Activated naive CD8-positive, alpha-beta T cell treated with anti-CD3 and anti-CD28 coated beads, Interleukin-2, amount 50 U/mL, for 24 hours (primary cell): ENCODE measurements at regions not wholly inside any gene's neighbourhood (a gene's known extent, or its start where the extent isn't known, plus 50 kb on each side); places are given as distances from the start of the nearest gene placed in this dataset.

Experiments
- ATAC-seq: fragments of 150-1000 bp; cut with Tn5 transposase; one replicate; pipeline ENCODE4 v1.10.0; 2021
- DNase-seq: peaks from one replicate; pipeline ENCODE4 v3.0.0; 2021
- H3K27ac Mint-ChIP-seq: one replicate; pipeline ENCODE4 v1.8.0; 2021; ENCODE audit warnings: mild to moderate bottlenecking, mixed read lengths
- H3K27me3 Mint-ChIP-seq: one replicate; pipeline ENCODE4 v1.8.0; 2021; ENCODE audit warnings: mixed read lengths
- H3K36me3 Mint-ChIP-seq: one replicate; pipeline ENCODE4 v1.8.0; 2021; ENCODE audit warnings: low read depth, mixed read lengths
- H3K4me1 Mint-ChIP-seq: one replicate; pipeline ENCODE4 v1.8.0; 2021; ENCODE audit warnings: mixed read lengths
- H3K4me3 Mint-ChIP-seq: one replicate; pipeline ENCODE4 v1.8.0; 2021; ENCODE audit warnings: mild to moderate bottlenecking, moderate library complexity, mixed read lengths
- H3K9me3 Mint-ChIP-seq: one replicate; pipeline ENCODE4 v1.8.0; 2021; ENCODE audit warnings: mixed read lengths

GRCh38 chr22:48843640-48844039 lies 984.0 kb downstream of the BRD1 start:
- Mint-ChIP-seq H3K27me3 (peaks cover 11% of the 10 kb centered on the region), H3K9me3 (no peaks in the 10 kb centered on the region), H3K36me3 (no peaks in the 10 kb centered on the region), H3K4me3 (no peak overlapping the region), H3K4me1 (no peaks in the 10 kb centered on the region), H3K27ac (no peak overlapping the region)
- ATAC-seq, result no peak
- DNase-seq, result no peak

GRCh38 chr22:48842976-48843375 lies 984.7 kb downstream of the BRD1 start:
- H3K36me3 Mint-ChIP-seq, result no peaks in the 10 kb centered on the region
- DNase-seq (no peak), ATAC-seq (no peak)
- no peak overlapping the region for H3K4me3 Mint-ChIP-seq
- H3K9me3 Mint-ChIP-seq, result no peaks in the 10 kb centered on the region
- no peak overlapping the region for H3K27ac Mint-ChIP-seq
- H3K27me3 Mint-ChIP-seq, result peaks cover 6% of the 10 kb centered on the region
- no peaks in the 10 kb centered on the region for H3K4me1 Mint-ChIP-seq

- Mint-ChIP-seq H3K9me3 (peaks cover 4% of the 10 kb centered on the region), H3K27me3 (peaks cover 5% of the 10 kb centered on the region), H3K36me3 (no peaks in the 10 kb centered on the region), H3K4me1 (no peaks in the 10 kb centered on the region), H3K4me3 (no peak overlapping the region), H3K27ac (no peak overlapping the region)
- ATAC-seq (no peak), DNase-seq (no peak)
Measured at GRCh38 chr22:48842583-48842945, 985.1 kb downstream of the BRD1 start.

- Mint-ChIP-seq H3K27me3 (peaks cover 5% of the 10 kb centered on the region), H3K4me1 (no peaks in the 10 kb centered on the region), H3K9me3 (peaks cover 9% of the 10 kb centered on the region), H3K4me3 (no peak overlapping the region), H3K36me3 (no peaks in the 10 kb centered on the region), H3K27ac (no peak overlapping the region)
- ATAC-seq (no peak), DNase-seq (no peak)
Measured at GRCh38 chr22:48841881-48842582, 985.6 kb downstream of the BRD1 start.

GRCh38 chr22:48840112-48840949 lies 987.3 kb downstream of the BRD1 start:
- Mint-ChIP-seq H3K4me1 (no peaks in the 10 kb centered on the region), H3K9me3 (peaks cover 10% of the 10 kb centered on the region), H3K27me3 (no peaks in the 10 kb centered on the region), H3K27ac (no peak overlapping the region), H3K4me3 (no peak overlapping the region), H3K36me3 (no peaks in the 10 kb centered on the region)
- ATAC-seq (no peak), DNase-seq (no peak)

GRCh38 chr22:48838846-48839730 lies 988.6 kb downstream of the BRD1 start:
- Mint-ChIP-seq H3K27ac (no peak overlapping the region), H3K4me1 (no peaks in the 10 kb centered on the region), H3K4me3 (no peak overlapping the region), H3K27me3 (no peaks in the 10 kb centered on the region), H3K9me3 (peaks cover 10% of the 10 kb centered on the region), H3K36me3 (no peaks in the 10 kb centered on the region)
- DNase-seq (no peak), ATAC-seq (no peak)

- Mint-ChIP-seq H3K9me3 (peaks cover 14% of the 10 kb centered on the region), H3K27me3 (peaks cover 4% of the 10 kb centered on the region), H3K27ac (no peak overlapping the region), H3K4me3 (no peak overlapping the region), H3K4me1 (no peaks in the 10 kb centered on the region), H3K36me3 (peaks cover 2% of the 10 kb centered on the region)
- ATAC-seq (no peak), DNase-seq (no peak)
Measured at GRCh38 chr22:48838376-48838775, 989.3 kb downstream of the BRD1 start.

- no peak for DNase-seq
- ATAC-seq, result no peak
- H3K4me1 Mint-ChIP-seq, result no peaks in the 10 kb centered on the region
- H3K36me3 Mint-ChIP-seq, result peaks cover 5% of the 10 kb centered on the region
- peaks cover 22% of the 10 kb centered on the region for H3K9me3 Mint-ChIP-seq
- H3K27ac Mint-ChIP-seq, result no peak overlapping the region
- H3K4me3 Mint-ChIP-seq, result no peak overlapping the region
- peaks cover 12% of the 10 kb centered on the region for H3K27me3 Mint-ChIP-seq
Measured at GRCh38 chr22:48837341-48837935, 990.2 kb downstream of the BRD1 start.

GRCh38 chr22:48836673-48837340 lies 990.9 kb downstream of the BRD1 start:
- no peak for ATAC-seq
- no peak overlapping the region for H3K4me3 Mint-ChIP-seq
- H3K9me3 Mint-ChIP-seq, result peaks cover 23% of the 10 kb centered on the region
- no peak overlapping the region for H3K27ac Mint-ChIP-seq
- no peaks in the 10 kb centered on the region for H3K4me1 Mint-ChIP-seq
- peaks cover 12% of the 10 kb centered on the region for H3K27me3 Mint-ChIP-seq
- DNase-seq, result no peak
- H3K36me3 Mint-ChIP-seq, result peaks cover 5% of the 10 kb centered on the region

- ATAC-seq (no peak), DNase-seq (no peak)
- Mint-ChIP-seq H3K36me3 (peaks cover 5% of the 10 kb centered on the region), H3K27ac (no peak overlapping the region), H3K4me3 (no peak overlapping the region), H3K27me3 (peaks cover 12% of the 10 kb centered on the region), H3K4me1 (no peaks in the 10 kb centered on the region), H3K9me3 (peaks cover 23% of the 10 kb centered on the region)
Measured at GRCh38 chr22:48835857-48836672, 991.6 kb downstream of the BRD1 start.

GRCh38 chr22:48835364-48835763 lies 992.3 kb downstream of the BRD1 start:
- H3K27ac Mint-ChIP-seq, result no peak overlapping the region
- DNase-seq (no peak), ATAC-seq (no peak)
- no peaks in the 10 kb centered on the region for H3K4me1 Mint-ChIP-seq
- peaks cover 5% of the 10 kb centered on the region for H3K36me3 Mint-ChIP-seq
- H3K4me3 Mint-ChIP-seq, result no peak overlapping the region
- H3K27me3 Mint-ChIP-seq, result peaks cover 14% of the 10 kb centered on the region
- peaks cover 23% of the 10 kb centered on the region for H3K9me3 Mint-ChIP-seq

- DNase-seq (no peak), ATAC-seq (no peak)
- Mint-ChIP-seq H3K27me3 (peaks cover 14% of the 10 kb centered on the region), H3K4me1 (no peaks in the 10 kb centered on the region), H3K9me3 (peaks cover 23% of the 10 kb centered on the region), H3K36me3 (peaks cover 5% of the 10 kb centered on the region), H3K4me3 (no peak overlapping the region), H3K27ac (no peak overlapping the region)
Measured at GRCh38 chr22:48834404-48834803, 993.3 kb downstream of the BRD1 start.

GRCh38 chr22:48832592-48832991 lies 995.1 kb downstream of the BRD1 start:
- Mint-ChIP-seq H3K9me3 (peaks cover 20% of the 10 kb centered on the region), H3K4me3 (no peak overlapping the region), H3K36me3 (peaks cover 5% of the 10 kb centered on the region), H3K27ac (no peak overlapping the region), H3K27me3 (peaks cover 14% of the 10 kb centered on the region), H3K4me1 (no peaks in the 10 kb centered on the region)
- ATAC-seq (peak; percentile 46), DNase-seq (no peak)
